Neural cell (in vitro differentiated cells): ENCODE measurements at regions not wholly inside any gene's neighbourhood (a gene's known extent, or its start where the extent isn't known, plus 50 kb on each side); places are given as distances from the start of the nearest gene placed in this dataset.
"Not testable (repeated sequence)": the region's sequence is repeated elsewhere in the genome, so short reads cannot be mapped to it uniquely, and the experiment has no call there.

Experiments
- H2AFZ ChIP-seq: fragments of 200-600, 300-800 bp; sonication (generic), shearing (Covaris generic); 2 replicates; pipeline ENCODE4 v1.6.0; 2014; ENCODE audit warnings: low read depth, mild to moderate bottlenecking, antibody characterized with exemption, low read length, moderate library complexity
- H3F3A ChIP-seq: fragments of 200-600 bp; shearing (Covaris generic); 2 replicates; pipeline ENCODE4 v1.6.1; 2016; ENCODE audit warnings: mild to moderate bottlenecking, moderate library complexity, mixed read lengths, antibody characterized with exemption, low read length; ENCODE audit not compliant: insufficient read depth, poor library complexity, severe bottlenecking
- H3K27ac ChIP-seq: fragments of 200-600, 300-800 bp; sonication (generic), shearing (Covaris generic); 2 replicates; pipeline ENCODE4 v1.5.1; 2014; ENCODE audit warnings: mild to moderate bottlenecking, low read length, moderate library complexity
- H3K27me3 ChIP-seq: fragments of 300-800, 200-600 bp; sonication (generic), shearing (Covaris generic); 2 replicates; pipeline ENCODE4 v1.6.0; 2014; ENCODE audit warnings: mild to moderate bottlenecking, low read depth, low read length, moderate library complexity; ENCODE audit not compliant: insufficient read depth
- H3K36me3 ChIP-seq: fragments of 300-800, 200-600 bp; sonication (generic), shearing (Covaris generic); 2 replicates; pipeline ENCODE4 v1.5.1; 2014; ENCODE audit warnings: mild to moderate bottlenecking, antibody characterized with exemption, low read length, moderate library complexity; ENCODE audit not compliant: insufficient read depth
- H3K4me2 ChIP-seq: fragments of 300-800, 200-600 bp; sonication (generic), shearing (Covaris generic); 2 replicates; pipeline ENCODE4 v1.6.0; 2014; ENCODE audit warnings: mild to moderate bottlenecking, low read length
- H3K4me3 ChIP-seq: fragments of 300-800, 200-600 bp; sonication (generic), shearing (Covaris generic); 2 replicates; pipeline ENCODE4 v1.5.1; 2014; ENCODE audit warnings: mild to moderate bottlenecking, low read length, moderate library complexity
- H3K79me2 ChIP-seq: fragments of 200-600 bp; shearing (Covaris generic); replicated peaks from 2 replicates; pipeline ENCODE4 v1.6.0; 2014; ENCODE audit warnings: mild to moderate bottlenecking, low read length, moderate library complexity; ENCODE audit not compliant: insufficient read depth
- H3K9ac ChIP-seq: fragments of 300-800, 200-600 bp; sonication (generic), shearing (Covaris generic); 2 replicates; pipeline ENCODE4 v1.6.1; 2016; ENCODE audit warnings: mild to moderate bottlenecking, low read length, mixed read lengths
- H3K9me2 ChIP-seq: fragments of 200-600 bp; shearing (Covaris generic); 2 replicates; pipeline ENCODE4 v1.6.1; 2016; ENCODE audit warnings: mild to moderate bottlenecking, low read length, mixed read lengths; ENCODE audit not compliant: insufficient read depth
- H3K9me3 ChIP-seq: fragments of 200-600, 300-800 bp; sonication (generic), shearing (Covaris generic); 2 replicates; pipeline ENCODE4 v1.6.1; 2016; ENCODE audit warnings: mild to moderate bottlenecking, mixed run types, low read length, moderate library complexity, mixed read lengths
- H4K20me1 ChIP-seq: fragments of 200-600 bp; shearing (Covaris generic); 2 replicates; pipeline ENCODE4 v1.6.1; 2016; ENCODE audit warnings: mild to moderate bottlenecking, mixed run types; ENCODE audit not compliant: insufficient read depth
- EP300 ChIP-seq: fragments of 450-650 bp; conservative IDR thresholded peaks from 2 replicates; pipeline ENCODE4 v1.6.1; 2014; ENCODE audit warnings: antibody characterized with exemption, mild to moderate bottlenecking, moderate library complexity; ENCODE audit not compliant: poor library complexity, severe bottlenecking
- EZH2 ChIP-seq: fragments of 200-600, 300-800 bp; shearing (Covaris generic), sonication (generic); IDR thresholded peaks from 2 replicates; pipeline ENCODE4 v1.6.1; 2014; ENCODE audit warnings: antibody characterized with exemption, low read length, borderline replicate concordance, mild to moderate bottlenecking; ENCODE audit not compliant: insufficient read depth, poor library complexity, severe bottlenecking
- MXI1 ChIP-seq: fragments of 450-650 bp; conservative IDR thresholded peaks from 2 replicates; pipeline ENCODE4 v1.6.1; 2014; ENCODE audit warnings: antibody characterized with exemption, mild to moderate bottlenecking; ENCODE audit not compliant: poor library complexity, severe bottlenecking
- POLR2AphosphoS5 ChIP-seq: IDR thresholded peaks from 2 replicates; pipeline ENCODE4 v1.6.1; 2012
- RAD21 ChIP-seq: fragments of 450-650 bp; conservative IDR thresholded peaks from 2 replicates; pipeline ENCODE4 v1.6.1; 2014; ENCODE audit warnings: antibody characterized with exemption, mild to moderate bottlenecking, moderate library complexity
- REST ChIP-seq: IDR thresholded peaks from 2 replicates; pipeline ENCODE4 v1.6.1; 2012; ENCODE audit warnings: borderline replicate concordance
- SMC3 ChIP-seq: fragments of 450-650 bp; conservative IDR thresholded peaks from 2 replicates; pipeline ENCODE4 v1.6.1; 2014; ENCODE audit warnings: antibody characterized with exemption, mild to moderate bottlenecking, moderate library complexity; ENCODE audit not compliant: poor library complexity
- TAF1 ChIP-seq: IDR thresholded peaks from 2 replicates; pipeline ENCODE4 v1.6.1; 2012; ENCODE audit warnings: low read depth
- TF ChIP-seq, protein P1 (sequence below): fragments of 450-650 bp; IDR thresholded peaks from 2 replicates; pipeline ENCODE4 v1.5.1; 2014; ENCODE audit warnings: antibody characterized with exemption, mild to moderate bottlenecking, moderate library complexity; ENCODE audit not compliant: poor library complexity, severe bottlenecking

GRCh38 chr3:176219970-176220369, 977.3 kb downstream of the TBL1XR1 start:
- H3K4me2 ChIP-seq: no peak overlapping the region
- H3K27me3 ChIP-seq: no peaks in the 10 kb centered on the region

GRCh38 chr3:176214758-176215157, 982.5 kb downstream of the TBL1XR1 start:
- Histone ChIP-seq H3K4me3 (no peak overlapping the region), H4K20me1 (no peaks in the 10 kb centered on the region), H3K79me2 (no peaks in the 10 kb centered on the region), H3K36me3 (no peaks in the 10 kb centered on the region), H3K27me3 (no peaks in the 10 kb centered on the region), H3F3A (no peaks in the 10 kb centered on the region), H3K9me2 (no peaks in the 10 kb centered on the region), H3K9me3 (no peaks in the 10 kb centered on the region), H2AFZ (no peak overlapping the region), H3K9ac (no peak overlapping the region), H3K4me2 (no peak overlapping the region), H3K27ac (no peak overlapping the region)
- TF ChIP-seq TAF1 (no peak), POLR2AphosphoS5 (no peak), MXI1 (no peak), RAD21 (no peak), REST (no peak), SMC3 (no peak), EZH2 (no peak), EP300 (no peak)
- TF ChIP-seq, protein P1, sequence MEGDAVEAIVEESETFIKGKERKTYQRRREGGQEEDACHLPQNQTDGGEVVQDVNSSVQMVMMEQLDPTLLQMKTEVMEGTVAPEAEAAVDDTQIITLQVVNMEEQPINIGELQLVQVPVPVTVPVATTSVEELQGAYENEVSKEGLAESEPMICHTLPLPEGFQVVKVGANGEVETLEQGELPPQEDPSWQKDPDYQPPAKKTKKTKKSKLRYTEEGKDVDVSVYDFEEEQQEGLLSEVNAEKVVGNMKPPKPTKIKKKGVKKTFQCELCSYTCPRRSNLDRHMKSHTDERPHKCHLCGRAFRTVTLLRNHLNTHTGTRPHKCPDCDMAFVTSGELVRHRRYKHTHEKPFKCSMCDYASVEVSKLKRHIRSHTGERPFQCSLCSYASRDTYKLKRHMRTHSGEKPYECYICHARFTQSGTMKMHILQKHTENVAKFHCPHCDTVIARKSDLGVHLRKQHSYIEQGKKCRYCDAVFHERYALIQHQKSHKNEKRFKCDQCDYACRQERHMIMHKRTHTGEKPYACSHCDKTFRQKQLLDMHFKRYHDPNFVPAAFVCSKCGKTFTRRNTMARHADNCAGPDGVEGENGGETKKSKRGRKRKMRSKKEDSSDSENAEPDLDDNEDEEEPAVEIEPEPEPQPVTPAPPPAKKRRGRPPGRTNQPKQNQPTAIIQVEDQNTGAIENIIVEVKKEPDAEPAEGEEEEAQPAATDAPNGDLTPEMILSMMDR: no peak

More at GRCh38 chr3:176219970-176220369, 977.3 kb downstream of the TBL1XR1 start:
- Histone ChIP-seq H3K9me2 (no peaks in the 10 kb centered on the region), H3K36me3 (no peaks in the 10 kb centered on the region), H3K9me3 (no peaks in the 10 kb centered on the region), H3K4me3 (no peak overlapping the region), H3F3A (no peaks in the 10 kb centered on the region), H3K27ac (no peak overlapping the region), H2AFZ (no peak overlapping the region), H3K79me2 (no peaks in the 10 kb centered on the region), H4K20me1 (no peaks in the 10 kb centered on the region), H3K9ac (no peak overlapping the region)
- no peak for TF ChIP-seq POLR2AphosphoS5
- no peak for TF ChIP-seq RAD21
- no peak for TF ChIP-seq SMC3
- TF ChIP-seq MXI1: no peak
- TF ChIP-seq, protein P1: no peak
- TF ChIP-seq EP300: no peak
- no peak for TF ChIP-seq TAF1
- no peak for TF ChIP-seq EZH2
- TF ChIP-seq REST: no peak

GRCh38 chr3:176213314-176213713, 984.0 kb downstream of the TBL1XR1 start:
- H4K20me1 ChIP-seq, H3K9me3 ChIP-seq, H3K27me3 ChIP-seq: not testable (repeated sequence)

More at GRCh38 chr3:176213314-176213713, 984.0 kb downstream of the TBL1XR1 start:
- H2AFZ ChIP-seq, H3K9me2 ChIP-seq, H3K4me2 ChIP-seq, H3K4me3 ChIP-seq, H3K27ac ChIP-seq, H3F3A ChIP-seq, H3K36me3 ChIP-seq, H3K9ac ChIP-seq, H3K79me2 ChIP-seq: not testable (repeated sequence)
